ENCODE measurements at regions not wholly inside any gene's neighbourhood (a gene's known extent, or its start where the extent isn't known, plus 50 kb on each side); places are given as distances from the start of the nearest gene placed in this dataset.

DNA sequence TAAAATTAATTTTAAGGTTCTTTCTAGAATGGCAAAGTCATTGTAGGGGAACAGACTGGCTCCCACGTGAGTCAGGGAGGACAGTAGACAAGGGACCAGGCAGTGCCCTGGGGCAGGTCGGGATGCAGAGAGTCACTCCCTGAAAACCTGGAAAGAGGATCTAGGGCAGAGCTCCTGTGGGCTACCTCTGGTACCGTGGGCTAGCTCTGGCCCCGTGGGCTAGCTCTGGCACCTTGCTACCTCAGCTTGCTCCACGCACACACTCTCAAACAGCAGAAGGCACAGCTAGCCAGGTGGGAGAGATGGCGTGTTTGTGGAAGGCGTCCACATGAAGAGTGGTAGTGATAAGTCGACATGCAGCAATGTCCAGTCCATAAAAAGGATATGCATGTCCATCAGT lies 66.7 kb upstream of the ARHGEF7 start:
- TF ChIP-seq POLR2AphosphoS5 (IDR thresholded peaks at IDR 0.05): no peak
- TF ChIP-seq, protein P1, sequence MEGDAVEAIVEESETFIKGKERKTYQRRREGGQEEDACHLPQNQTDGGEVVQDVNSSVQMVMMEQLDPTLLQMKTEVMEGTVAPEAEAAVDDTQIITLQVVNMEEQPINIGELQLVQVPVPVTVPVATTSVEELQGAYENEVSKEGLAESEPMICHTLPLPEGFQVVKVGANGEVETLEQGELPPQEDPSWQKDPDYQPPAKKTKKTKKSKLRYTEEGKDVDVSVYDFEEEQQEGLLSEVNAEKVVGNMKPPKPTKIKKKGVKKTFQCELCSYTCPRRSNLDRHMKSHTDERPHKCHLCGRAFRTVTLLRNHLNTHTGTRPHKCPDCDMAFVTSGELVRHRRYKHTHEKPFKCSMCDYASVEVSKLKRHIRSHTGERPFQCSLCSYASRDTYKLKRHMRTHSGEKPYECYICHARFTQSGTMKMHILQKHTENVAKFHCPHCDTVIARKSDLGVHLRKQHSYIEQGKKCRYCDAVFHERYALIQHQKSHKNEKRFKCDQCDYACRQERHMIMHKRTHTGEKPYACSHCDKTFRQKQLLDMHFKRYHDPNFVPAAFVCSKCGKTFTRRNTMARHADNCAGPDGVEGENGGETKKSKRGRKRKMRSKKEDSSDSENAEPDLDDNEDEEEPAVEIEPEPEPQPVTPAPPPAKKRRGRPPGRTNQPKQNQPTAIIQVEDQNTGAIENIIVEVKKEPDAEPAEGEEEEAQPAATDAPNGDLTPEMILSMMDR (IDR thresholded peaks at IDR 0.05): no peak
- no peak for TF ChIP-seq POLR2A (IDR thresholded peaks at IDR 0.05)
- TF ChIP-seq EP300 (IDR thresholded peaks at IDR 0.05): no peak

All from gastroesophageal sphincter (tissue), 3 donors.